Epithelial cell of esophagus (primary cell): ENCODE measurements at regions not wholly inside any gene's neighbourhood (a gene's known extent, or its start where the extent isn't known, plus 50 kb on each side); places are given as distances from the start of the nearest gene placed in this dataset.

Source experiments
- DNase-seq: peaks from one replicate; pipeline ENCODE4 v3.0.0; 2010; ENCODE audit warnings: low read depth
- H3K4me3 ChIP-seq: 2 replicates; pipeline ENCODE4 v1.5.1; 2011; ENCODE audit warnings: mild to moderate bottlenecking, low read length, control low read depth
- CTCF ChIP-seq: IDR thresholded peaks from 2 replicates; pipeline ENCODE4 v1.5.1; 2011; ENCODE audit warnings: low read depth, mild to moderate bottlenecking, low read length, control low read depth, inconsistent platforms; ENCODE audit not compliant: insufficient read depth; ENCODE audit errors: missing control alignments

GRCh38 chr19:30790056-30790680 is 418.0 kb downstream of the ZNF536 start:
- no peak overlapping the region for H3K4me3 ChIP-seq
- TF ChIP-seq CTCF, result no peak
- no peak for DNase-seq

- H3K4me3 ChIP-seq, result no peak overlapping the region
- TF ChIP-seq CTCF, result no peak
- DNase-seq, result no peak
These were observed 416.1 kb downstream of the ZNF536 start for GRCh38 chr19:30788105-30788765.

GRCh38 chr19:30785458-30786137 is 413.4 kb downstream of the ZNF536 start:
- no peak for TF ChIP-seq CTCF
- no peak overlapping the region for H3K4me3 ChIP-seq
- no peak for DNase-seq

- peak; percentile 23 for DNase-seq
- no peak overlapping the region for H3K4me3 ChIP-seq
- peak; percentile 29 for TF ChIP-seq CTCF
These were observed 412.8 kb downstream of the ZNF536 start for GRCh38 chr19:30784850-30785457.

GRCh38 chr19:30783936-30784335 is 411.8 kb downstream of the ZNF536 start:
- TF ChIP-seq CTCF, result no peak
- no peak for DNase-seq
- no peak overlapping the region for H3K4me3 ChIP-seq

GRCh38 chr19:30783212-30783611 is 411.0 kb downstream of the ZNF536 start:
- no peak overlapping the region for H3K4me3 ChIP-seq
- TF ChIP-seq CTCF, result no peak
- no peak for DNase-seq
